Upper lobe of left lung (tissue), 6 donors: ENCODE measurements at regions not wholly inside any gene's neighbourhood (a gene's known extent, or its start where the extent isn't known, plus 50 kb on each side); places are given as distances from the start of the nearest gene placed in this dataset.

Experiments used
- ATAC-seq, 2 donors: fragments of 200-7000 bp; cut with Tn5 transposase; one replicate each; pipeline ENCODE4 v1.9.1; 2022; ENCODE audit warnings: mild to moderate bottlenecking in 2 of 2, moderate library complexity in 2 of 2; ENCODE audit not compliant: low FRiP score in 2 of 2
- DNase-seq, 2 donors: peaks; one replicate each; pipeline ENCODE4 v3.0.0-alpha.2; 2019 to 2020
- H3K27ac ChIP-seq, 4 donors: fragments of 200-600 bp; sonication (generic); one replicate each; pipeline ENCODE4 v1.5.1; 2016 to 2019
- H3K27me3 ChIP-seq, 4 donors: fragments of 200-600 bp; sonication (generic); one replicate each; pipeline ENCODE4 v1.5.1; 2017 to 2019
- H3K36me3 ChIP-seq, 4 donors: fragments of 200-600 bp; sonication (generic); one replicate each; pipeline ENCODE4 v1.5.1; 2016 to 2019
- H3K4me1 ChIP-seq, 4 donors: fragments of 200-600 bp; sonication (generic); one replicate each; pipeline ENCODE4 v1.5.1; 2018 to 2019
- H3K4me3 ChIP-seq, 4 donors: fragments of 200-600 bp; sonication (generic); one replicate each; pipeline ENCODE4 v1.5.1; 2017 to 2019; ENCODE audit warnings: mild to moderate bottlenecking in 2 of 4, moderate library complexity in 1 of 4
- H3K9me3 ChIP-seq, 4 donors: fragments of 200-600 bp; sonication (generic); one replicate each; pipeline ENCODE4 v1.5.1; 2018 to 2019
- EP300 ChIP-seq, 4 donors: sonication (generic); formaldehyde crosslinking; IDR thresholded peaks; one replicate each; pipeline ENCODE4 v1.5.1; 2017; ENCODE audit warnings: antibody characterized with exemption in 4 of 4, control low read depth in 2 of 4
- POLR2A ChIP-seq, 4 donors: fragments of 450-650 bp; IDR thresholded peaks; one replicate each; pipeline ENCODE4 v1.5.1; 2016 to 2017; ENCODE audit warnings: antibody characterized with exemption in 4 of 4, mild to moderate bottlenecking in 2 of 4
- POLR2AphosphoS5 ChIP-seq, 2 donors: sonication (generic); formaldehyde crosslinking; IDR thresholded peaks; one replicate each; pipeline ENCODE4 v1.5.1; 2017; ENCODE audit warnings: antibody characterized with exemption in 2 of 2
- WGBS, 2 donors: methylation state at CpG; one replicate each; pipeline ENCODE4 v1.1.5; 2017 to 2018; 5-methylcytosine and 5-hydroxymethylcytosine counted together
- TF ChIP-seq, protein P1 (sequence below), 6 experiments: fragments of 450-650 bp in 4 of 6; fragments of 200-600 bp in 2 of 6; sonication (generic) in 2 of 6; IDR thresholded peaks; one replicate each; pipeline ENCODE4 v1.5.1; 2016 to 2019; ENCODE audit warnings: antibody characterized with exemption in 6 of 6
- donor health status: DM: no; HTN: no; CAD: no; lungs with moderate emphysema.
- donor health status: DM: no; HTN: yes; CAD: no; lungs with severe emphysema.

GRCh38 chr3:481680-482079, 285.1 kb downstream of the CHL1 start:
- Histone ChIP-seq H3K36me3 (no peaks in the 10 kb centered on the region), H3K27me3 (no peaks in the 10 kb centered on the region), H3K9me3 (peaks cover 0 to 6% (median 0%) of the 10 kb centered on the region in 4 donors), H3K4me1 (no peaks in the 10 kb centered on the region), H3K4me3 (no peak overlapping the region), H3K27ac (no peak overlapping the region)
- WGBS, 2 donors, result 25 to 35% methylated on average over 3 of the region's 3 CpGs
- ATAC-seq, result no peak
- no peak for TF ChIP-seq EP300 (IDR thresholded peaks at IDR 0.05)
- no peak for TF ChIP-seq POLR2AphosphoS5 (IDR thresholded peaks at IDR 0.05)
- TF ChIP-seq POLR2A (IDR thresholded peaks at IDR 0.05), result no peak
- TF ChIP-seq, protein P1, sequence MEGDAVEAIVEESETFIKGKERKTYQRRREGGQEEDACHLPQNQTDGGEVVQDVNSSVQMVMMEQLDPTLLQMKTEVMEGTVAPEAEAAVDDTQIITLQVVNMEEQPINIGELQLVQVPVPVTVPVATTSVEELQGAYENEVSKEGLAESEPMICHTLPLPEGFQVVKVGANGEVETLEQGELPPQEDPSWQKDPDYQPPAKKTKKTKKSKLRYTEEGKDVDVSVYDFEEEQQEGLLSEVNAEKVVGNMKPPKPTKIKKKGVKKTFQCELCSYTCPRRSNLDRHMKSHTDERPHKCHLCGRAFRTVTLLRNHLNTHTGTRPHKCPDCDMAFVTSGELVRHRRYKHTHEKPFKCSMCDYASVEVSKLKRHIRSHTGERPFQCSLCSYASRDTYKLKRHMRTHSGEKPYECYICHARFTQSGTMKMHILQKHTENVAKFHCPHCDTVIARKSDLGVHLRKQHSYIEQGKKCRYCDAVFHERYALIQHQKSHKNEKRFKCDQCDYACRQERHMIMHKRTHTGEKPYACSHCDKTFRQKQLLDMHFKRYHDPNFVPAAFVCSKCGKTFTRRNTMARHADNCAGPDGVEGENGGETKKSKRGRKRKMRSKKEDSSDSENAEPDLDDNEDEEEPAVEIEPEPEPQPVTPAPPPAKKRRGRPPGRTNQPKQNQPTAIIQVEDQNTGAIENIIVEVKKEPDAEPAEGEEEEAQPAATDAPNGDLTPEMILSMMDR (IDR thresholded peaks at IDR 0.05), result no peak
- DNase-seq, result no peak

DNA sequence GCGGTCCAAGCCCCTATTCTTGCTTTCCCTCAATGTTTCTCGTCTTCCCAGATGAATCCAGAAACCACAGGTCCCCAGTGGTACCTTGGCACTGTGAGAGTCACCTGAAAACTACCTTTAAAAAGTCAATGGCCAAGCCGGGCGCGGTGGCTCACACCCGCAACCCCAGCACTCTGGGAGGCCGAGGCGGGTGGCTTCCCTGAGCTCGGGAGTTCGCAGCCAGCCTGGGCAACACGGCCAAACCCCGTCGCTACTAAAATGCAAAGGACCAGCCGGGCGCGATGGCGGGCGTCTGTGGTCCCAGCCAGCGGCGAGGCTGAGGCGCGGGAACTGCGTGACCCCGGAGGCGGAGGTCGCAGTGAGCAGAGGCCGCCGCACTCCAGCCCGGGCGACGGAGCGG, 285.9 kb downstream of the CHL1 start:
- WGBS, 2 donors, result 91 to 94% methylated on average over 25 to 26 of the region's 32 CpGs
- TF ChIP-seq POLR2AphosphoS5 (IDR thresholded peaks at IDR 0.05) (no peak), EP300 (IDR thresholded peaks at IDR 0.05) (no peak), POLR2A (IDR thresholded peaks at IDR 0.05) (no peak)
- TF ChIP-seq, protein P1 (IDR thresholded peaks at IDR 0.05), result no peak
- H3K4me3 ChIP-seq, result no peak overlapping the region
- ATAC-seq (no peak), DNase-seq (peak in 1 of 2 donors; percentile 77)
- H3K4me1 ChIP-seq, result no peaks in the 10 kb centered on the region
- H3K36me3 ChIP-seq, result no peaks in the 10 kb centered on the region
- H3K9me3 ChIP-seq, result peaks cover 0 to 6% (median 0%) of the 10 kb centered on the region in 4 donors
- H3K27me3 ChIP-seq, result no peaks in the 10 kb centered on the region
- H3K27ac ChIP-seq, result no peak overlapping the region

GRCh38 chr3:484341-484740, 287.8 kb downstream of the CHL1 start:
- Histone ChIP-seq H3K27me3 (no peaks in the 10 kb centered on the region), H3K9me3 (no peaks in the 10 kb centered on the region), H3K4me1 (no peaks in the 10 kb centered on the region), H3K27ac (peak overlapping the region in 1 of 4 donors; percentile 34), H3K4me3 (no peak overlapping the region), H3K36me3 (no peaks in the 10 kb centered on the region)
- DNase-seq (no peak), ATAC-seq (no peak)
- 38 to 51% methylated on average over 2 of the region's 2 CpGs for WGBS, 2 donors
- TF ChIP-seq POLR2A (IDR thresholded peaks at IDR 0.05) (no peak), EP300 (IDR thresholded peaks at IDR 0.05) (no peak), POLR2AphosphoS5 (IDR thresholded peaks at IDR 0.05) (no peak)
- TF ChIP-seq, protein P1 (IDR thresholded peaks at IDR 0.05), result no peak

DNA sequence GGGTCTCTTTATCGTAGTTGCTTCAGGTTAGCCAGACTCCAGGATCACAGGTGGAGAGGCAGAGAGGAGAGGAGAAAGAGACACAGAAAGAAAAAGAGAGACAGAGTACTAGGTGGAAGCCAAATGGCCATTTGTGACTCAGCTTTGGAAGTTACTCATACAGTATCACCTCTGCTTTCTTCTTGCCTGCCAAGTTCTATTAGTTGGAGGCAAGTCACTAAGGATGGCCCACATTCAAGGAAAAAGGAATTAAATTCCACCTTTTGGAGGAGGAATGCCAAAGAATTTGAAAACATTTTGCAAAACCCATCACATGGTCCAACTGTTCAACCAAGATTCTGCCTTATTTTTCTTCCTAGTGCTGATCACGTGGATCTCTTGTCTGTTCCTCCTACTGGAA, 291.1 kb downstream of the CHL1 start:
- Histone ChIP-seq H3K27me3 (no peaks in the 10 kb centered on the region), H3K4me3 (no peak overlapping the region), H3K36me3 (no peaks in the 10 kb centered on the region), H3K4me1 (no peaks in the 10 kb centered on the region), H3K27ac (no peak overlapping the region), H3K9me3 (no peaks in the 10 kb centered on the region)
- 40 to 86% methylated on average over 2 of the region's 2 CpGs for WGBS, 2 donors
- no peak for ATAC-seq
- TF ChIP-seq POLR2AphosphoS5 (IDR thresholded peaks at IDR 0.05), result no peak
- TF ChIP-seq, protein P1 (IDR thresholded peaks at IDR 0.05), result no peak
- TF ChIP-seq POLR2A (IDR thresholded peaks at IDR 0.05), result no peak
- TF ChIP-seq EP300 (IDR thresholded peaks at IDR 0.05), result no peak
- DNase-seq, result no peak

DNA sequence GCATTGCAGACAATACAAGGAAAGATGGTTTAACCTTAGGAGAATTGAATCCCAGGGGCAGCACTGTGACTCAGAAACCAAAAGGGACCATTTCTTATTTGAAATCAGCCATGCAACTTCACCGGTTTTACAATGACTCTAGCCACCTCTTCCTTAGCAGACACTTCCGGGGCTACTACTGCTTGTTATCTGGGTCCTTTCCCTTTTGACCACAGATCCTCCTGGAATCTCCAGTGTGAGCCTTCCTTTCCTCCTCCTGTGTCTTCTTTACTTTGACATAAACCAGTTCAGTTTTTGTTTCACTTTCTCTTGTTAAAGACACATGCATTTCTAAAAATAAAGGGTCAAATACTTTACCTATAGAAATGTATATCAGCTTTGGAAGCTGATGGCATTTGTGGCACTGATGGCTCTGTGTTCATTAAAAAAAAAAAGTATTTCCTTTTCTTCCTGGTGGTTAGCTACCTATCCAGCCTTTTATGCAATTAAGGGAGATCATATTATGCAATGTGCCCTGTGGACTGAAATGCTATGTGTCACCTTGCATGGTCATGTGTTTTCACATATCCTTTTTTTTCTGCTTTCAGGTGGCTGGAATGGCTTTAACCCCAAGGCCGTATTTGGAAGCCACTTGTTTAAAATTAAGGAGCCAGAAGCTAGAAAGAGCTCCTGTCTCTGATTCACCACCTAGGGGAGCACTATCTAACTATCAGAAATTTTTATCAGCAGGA, 296.2 kb downstream of the CHL1 start:
- WGBS, 2 donors, result 46 to 67% methylated on average over 3 of the region's 3 CpGs
- no peak for DNase-seq
- TF ChIP-seq POLR2A (IDR thresholded peaks at IDR 0.05) (no peak), EP300 (IDR thresholded peaks at IDR 0.05) (no peak)
- TF ChIP-seq, protein P1 (IDR thresholded peaks at IDR 0.05), result no peak

More for the DNA sequence above, 296.2 kb downstream of the CHL1 start:
- H3K9me3 ChIP-seq, result no peaks in the 10 kb centered on the region
- H3K36me3 ChIP-seq, result no peaks in the 10 kb centered on the region
- H3K27ac ChIP-seq, result no peak overlapping the region
- ATAC-seq, result no peak
- no peak overlapping the region for H3K4me3 ChIP-seq
- H3K27me3 ChIP-seq, result no peaks in the 10 kb centered on the region
- no peaks in the 10 kb centered on the region for H3K4me1 ChIP-seq
